GM12878 (cell line): ENCODE measurements at regions not wholly inside any gene's neighbourhood (a gene's known extent, or its start where the extent isn't known, plus 50 kb on each side); places are given as distances from the start of the nearest gene placed in this dataset.
A peak's percentile ranks its signal among the peaks of the same experiment; 100 is the strongest.
"Not testable (repeated sequence)": the region's sequence is repeated elsewhere in the genome, so short reads cannot be mapped to it uniquely, and the experiment has no call there.

ENCODE experiments used
- ATAC-seq: fragments of 200-7000 bp; cut with Tn5 transposase; 3 replicates; pipeline ENCODE4 v1.9.1; 2020; ENCODE audit warnings: mild to moderate bottlenecking, moderate library complexity
- BruUV-seq: library from RNA; stranded (reverse); fragments of 400-500 nt; replicated peaks from 2 replicates; lab custom pipeline; 2021; lab: Mats Ljungman, UMichigan
- CTCF ChIA-PET: fragments of 300-600 bp; sonication (Branson Sonifier 250); formaldehyde crosslinking; extraction: SDS; loops from one replicate; lab custom pipeline; 2021; ENCODE audit warnings: inconsistent platforms; lab: Yijun Ruan, JAX
- POLR2A ChIA-PET: fragments of 350-600 bp; formaldehyde crosslinking; extraction: SDS; loops from one replicate; lab custom pipeline; 2021; ENCODE audit warnings: inconsistent platforms; lab: Charles Lee
- RAD21 ChIA-PET: fragments of 300-600 bp; sonication (Branson Sonifier 250); formaldehyde crosslinking; loops from one replicate; lab custom pipeline; 2023; ENCODE audit warnings: antibody characterized with exemption; ENCODE audit not compliant: unreplicated experiment; lab: Charles Lee
- SMC1A ChIA-PET: fragments of 300-600 bp; sonication (Branson Sonifier 250); formaldehyde crosslinking; loops from one replicate; lab custom pipeline; 2023; ENCODE audit not compliant: unreplicated experiment, uncharacterized antibody; lab: Charles Lee
- DNase-seq: peaks from one replicate; pipeline ENCODE4 v3.0.0-alpha.2; 2011; ENCODE audit warnings: low read depth, low spot score
- FAIRE-seq: peaks from 3 replicates; lab custom pipeline; 2011; peaks lifted over from hg19 to GRCh38; lab: Jason Lieb, UNC
- H2AFZ ChIP-seq: 2 replicates; pipeline ENCODE4 v1.6.0; 2011; ENCODE audit warnings: low read depth, low read length, control low read depth; ENCODE audit not compliant: control insufficient read depth
- H3K27ac ChIP-seq: 2 replicates; pipeline ENCODE4 v1.5.1; 2011; ENCODE audit warnings: control low read depth; ENCODE audit not compliant: control insufficient read depth, insufficient read depth
- H3K27me3 ChIP-seq, 2 experiments: replicated peaks in 1 of 2; 2 replicates each; pipeline versions ENCODE4 v1.6.0 to v1.6.1; 2011; ENCODE audit warnings: low read length in 1 of 2; ENCODE audit not compliant: control insufficient read depth in 2 of 2, insufficient read depth in 2 of 2
- H3K36me3 ChIP-seq, 2 experiments: 2 replicates each; pipeline ENCODE4 v1.5.1; 2011; ENCODE audit warnings: low read length in 1 of 2; ENCODE audit not compliant: control insufficient read depth in 2 of 2, insufficient read depth in 2 of 2
- H3K4me1 ChIP-seq: 2 replicates; pipeline ENCODE4 v1.6.1; 2011; ENCODE audit warnings: mild to moderate bottlenecking, low read length, moderate library complexity, mixed read lengths; ENCODE audit not compliant: control insufficient read depth, insufficient read depth
- H3K4me2 ChIP-seq: 2 replicates; pipeline ENCODE4 v1.6.0; 2011; ENCODE audit warnings: control low read depth; ENCODE audit not compliant: control insufficient read depth, insufficient read depth
- H3K4me3 ChIP-seq: fragments of 200-600 bp; sonication (generic); 2 replicates; pipeline ENCODE4 v1.5.1; 2016
- H3K79me2 ChIP-seq: 2 replicates; pipeline ENCODE4 v1.6.0; 2011; ENCODE audit warnings: low read length; ENCODE audit not compliant: control insufficient read depth, insufficient read depth
- H3K9ac ChIP-seq: 2 replicates; pipeline ENCODE4 v1.8.0; 2011; ENCODE audit warnings: low read length, control low read depth, mixed read lengths; ENCODE audit not compliant: control insufficient read depth, insufficient read depth
- H3K9me3 ChIP-seq: replicated peaks from 3 replicates; pipeline ENCODE4 v1.5.1; 2011; ENCODE audit warnings: mild to moderate bottlenecking, low read length; ENCODE audit not compliant: control insufficient read depth, insufficient read depth
- H4K20me1 ChIP-seq: 2 replicates; pipeline ENCODE4 v1.6.0; 2011; ENCODE audit not compliant: control insufficient read depth, insufficient read depth
- BHLHE40 ChIP-seq, 2 experiments: fragments of 450-650 bp in 1 of 2; IDR thresholded peaks; 2 replicates each; pipeline ENCODE4 v1.6.1; 2011 to 2017; ENCODE audit warnings: low read depth in 2 of 2, borderline replicate concordance in 1 of 2, improper control_type of control experiment in 1 of 2, low read length in 1 of 2, mild to moderate bottlenecking in 1 of 2
- DPF2 ChIP-seq: fragments of 450-650 bp; IDR thresholded peaks from 2 replicates; pipeline ENCODE4 v1.6.1; 2017; ENCODE audit warnings: mild to moderate bottlenecking
- GATAD2B ChIP-seq: fragments of 450-650 bp; conservative IDR thresholded peaks from 2 replicates; pipeline ENCODE4 v1.6.1; 2017; ENCODE audit warnings: low read depth, mild to moderate bottlenecking, moderate library complexity
- IKZF1 ChIP-seq: fragments of 450-650 bp; conservative IDR thresholded peaks from 2 replicates; pipeline ENCODE4 v1.6.1; 2017; ENCODE audit warnings: antibody characterized with exemption, mild to moderate bottlenecking
- IKZF2 ChIP-seq, 2 experiments: fragments of 450-650 bp; IDR thresholded peaks; 2 replicates each; pipeline ENCODE4 v1.6.1; 2017; ENCODE audit warnings: mild to moderate bottlenecking in 2 of 2, moderate library complexity in 2 of 2
- SPI1 ChIP-seq: IDR thresholded peaks from 2 replicates; pipeline ENCODE4 v1.6.1; 2011; ENCODE audit warnings: low read depth, mild to moderate bottlenecking, low read length, moderate library complexity, borderline replicate concordance; ENCODE audit not compliant: insufficient read depth
- WGBS: methylation state at CpG from one replicate; pipeline ENCODE4 v1.1.6; 2016; ENCODE audit warnings: low lambda C conversion rate; ENCODE audit not compliant: insufficient replicate concordance, insufficient coverage; ENCODE audit errors: missing lambda C conversion rate; 5-methylcytosine and 5-hydroxymethylcytosine counted together
- in situ Hi-C: fragments of 300-500 bp; cut with MboI; formaldehyde crosslinking; loops from 9 replicates; pipeline ENCODE4 v1.14.3; 2018; ENCODE audit warnings: mixed read lengths
- intact Hi-C: fragments of 100-400 bp; cut with micrococcal nuclease; formaldehyde crosslinking; loops from one replicate; pipeline ENCODE4 v1.14.2; 2022; ENCODE audit not compliant: unreplicated experiment

DNA sequence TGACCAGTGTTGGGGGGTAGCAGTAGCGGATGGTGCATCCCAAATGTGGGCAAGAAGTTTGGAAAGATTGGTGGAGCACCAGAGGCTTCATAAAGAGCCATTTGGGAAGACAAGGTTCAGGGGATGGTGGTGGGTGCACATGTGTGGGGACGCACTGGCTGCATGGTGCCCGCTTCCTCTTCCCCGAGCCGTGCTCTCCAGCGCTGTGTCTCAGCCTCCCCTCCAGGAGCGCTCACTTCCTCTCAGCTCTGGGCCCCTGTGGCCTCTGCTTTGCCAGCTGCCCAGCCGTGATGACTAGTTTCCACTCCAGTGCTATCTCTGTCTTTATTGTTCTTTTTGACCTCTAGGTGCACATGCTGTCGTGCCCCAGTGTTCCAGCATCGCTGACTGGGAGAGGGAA lies 78.2 kb upstream of the CRYM start:
- DNase-seq, intact Hi-C loops, H3K9ac ChIP-seq, FAIRE-seq, H3K79me2 ChIP-seq, H3K9me3 ChIP-seq, in situ Hi-C loops, BruUV-seq: not testable (repeated sequence)
- Histone ChIP-seq H2AFZ (0 out of 2 replicates have a peak overlapping the region, but pooled peaks have one; percentile 17), H3K4me1 (peaks cover 21% of the 10 kb centered on the region), H3K4me2 (0 out of 2 replicates have a peak overlapping the region, but pooled peaks have one; percentile 17)
- 21% methylated on average over 8 of the region's 10 CpGs for WGBS
- ATAC-seq: peak; percentile 40
- RAD21 ChIA-PET: interaction anchor here (1.2 kb wide), 1 partner anchor 56 kb away, joined by 3 read pairs; no protein-coding TSS in a partner anchor
- 0 out of 2 replicates have a peak, but pooled peaks have one; percentile 45 for TF ChIP-seq GATAD2B
- peak; percentile 31 to 44; a peak in 1 of 4 replicates for TF ChIP-seq IKZF2 (IDR thresholded peaks at IDR 0.05)
- TF ChIP-seq BHLHE40 (IDR thresholded peaks at IDR 0.05; ENCODE audit: borderline replicate concordance in 1 of 2, low read depth in 2 of 2, low read length in 1 of 2): peak in 1 of 2 experiments; percentile 35; a peak in 1 of 4 replicates
- TF ChIP-seq IKZF1: 0 out of 2 replicates have a peak, but pooled peaks have one; percentile 18
- TF ChIP-seq SPI1: peak; percentile 71
- 0 out of 2 replicates have a peak, but pooled peaks have one; percentile 16 for TF ChIP-seq DPF2
- TF ChIP-seq, all 136 proteins: peak for 6; not testable (repeated sequence) for 130
- POLR2A ChIA-PET, H4K20me1 ChIP-seq, H3K36me3 ChIP-seq, H3K4me3 ChIP-seq, H3K27me3 ChIP-seq, H3K27ac ChIP-seq, SMC1A ChIA-PET: not testable (repeated sequence)
- CTCF ChIA-PET: interaction anchor here (1.1 kb wide), 1 partner anchor 56 kb away, joined by 4 read pairs; no protein-coding TSS in a partner anchor

DNA sequence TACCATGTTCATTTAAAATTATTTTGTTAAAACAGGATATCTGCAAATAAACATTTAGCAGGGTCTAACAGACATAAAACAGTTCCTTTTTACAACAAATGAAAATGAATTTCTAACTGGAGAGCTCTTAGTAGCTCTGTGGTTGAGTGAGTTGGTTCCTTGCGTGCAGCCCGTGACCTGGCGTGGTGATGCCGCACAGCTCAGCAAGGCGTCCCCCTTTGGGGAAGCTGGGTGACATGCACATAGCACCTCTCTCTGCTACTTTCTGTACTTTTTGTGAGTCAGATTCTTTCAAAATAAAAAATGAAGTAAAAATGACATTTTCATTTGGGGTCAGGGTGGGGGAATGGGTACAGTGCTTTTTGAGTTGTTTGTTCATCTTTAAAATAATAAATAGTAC lies 73.3 kb upstream of the CRYM start:
- ATAC-seq, DNase-seq, H3K4me1 ChIP-seq, H4K20me1 ChIP-seq, FAIRE-seq, H3K4me2 ChIP-seq, SMC1A ChIA-PET, in situ Hi-C loops, POLR2A ChIA-PET, H2AFZ ChIP-seq, H3K9ac ChIP-seq, CTCF ChIA-PET, H3K79me2 ChIP-seq, intact Hi-C loops, H3K4me3 ChIP-seq, H3K27ac ChIP-seq, H3K9me3 ChIP-seq, H3K36me3 ChIP-seq, BruUV-seq, RAD21 ChIA-PET, H3K27me3 ChIP-seq: not testable (repeated sequence)
- 44% methylated on average over 4 of the region's 5 CpGs for WGBS

DNA sequence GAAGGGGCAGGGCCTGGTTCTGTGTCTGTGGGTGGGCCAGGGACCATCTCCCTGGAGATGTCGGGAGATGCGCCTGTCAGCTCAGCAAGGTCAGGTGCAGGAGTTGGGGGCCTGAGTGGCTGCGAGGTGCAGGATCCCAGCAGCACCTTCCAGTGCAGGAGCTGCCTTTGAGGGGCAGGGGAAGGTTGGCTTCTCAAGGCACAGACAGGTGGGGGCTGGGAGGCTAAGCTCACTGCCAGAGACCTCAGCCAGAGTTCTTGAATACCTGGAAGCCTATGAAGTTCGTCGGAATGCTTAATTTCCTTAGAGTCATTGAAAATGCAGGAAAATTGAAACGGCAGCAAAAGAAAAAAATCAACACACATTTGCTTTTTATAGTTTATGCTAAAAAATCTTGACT lies 72.8 kb upstream of the CRYM start:
- CTCF ChIA-PET, H3K4me3 ChIP-seq, POLR2A ChIA-PET, ATAC-seq, H3K9me3 ChIP-seq, DNase-seq, SMC1A ChIA-PET, H4K20me1 ChIP-seq, H3K4me2 ChIP-seq, H3K4me1 ChIP-seq, H3K36me3 ChIP-seq, H3K27me3 ChIP-seq, H3K27ac ChIP-seq, intact Hi-C loops, RAD21 ChIA-PET, H3K9ac ChIP-seq, FAIRE-seq, BruUV-seq, H2AFZ ChIP-seq, H3K79me2 ChIP-seq, in situ Hi-C loops: not testable (repeated sequence)
- 36% methylated on average over 3 of the region's 6 CpGs for WGBS
